ENCODE measurements at regions not wholly inside any gene's neighbourhood (a gene's known extent, or its start where the extent isn't known, plus 50 kb on each side); places are given as distances from the start of the nearest gene placed in this dataset.

- Histone ChIP-seq H3K4me3 (ENCODE audit: control insufficient read depth in 2 of 3, extremely low read depth in 1 of 3, insufficient read depth in 2 of 3, low read depth in 1 of 3, low read length in 3 of 3) (no peak overlapping the region), H3K27ac (ENCODE audit: control insufficient read depth, insufficient read depth, low read length) (no peak overlapping the region), H3K9ac (ENCODE audit: control insufficient read depth, extremely low read depth, insufficient read depth, low read length) (no peak overlapping the region), H3K36me3 (ENCODE audit: control insufficient read depth in 2 of 2, extremely low read depth in 1 of 2, insufficient read depth in 2 of 2, low read length in 2 of 2) (no peaks in the 10 kb centered on the region), H3K27me3 (ENCODE audit: control insufficient read depth, extremely low read depth, insufficient read depth, low read length) (no peaks in the 10 kb centered on the region), H4K20me1 (ENCODE audit: control insufficient read depth, extremely low read depth, insufficient read depth, low read length) (no peaks in the 10 kb centered on the region), H2AFZ (ENCODE audit: control insufficient read depth, low read length) (no peak overlapping the region), H3K9me3 (ENCODE audit: control insufficient read depth, low read depth, low read length) (no peaks in the 10 kb centered on the region), H3K4me2 (ENCODE audit: control insufficient read depth, extremely low read depth, insufficient read depth, low read depth, low read length) (no peak overlapping the region), H3K9me1 (ENCODE audit: control insufficient read depth, extremely low read depth, insufficient read depth, low read length) (no peaks in the 10 kb centered on the region), H3K79me2 (ENCODE audit: control insufficient read depth, insufficient read depth, low read length) (no peaks in the 10 kb centered on the region), H3K4me1 (ENCODE audit: control insufficient read depth, extremely low read depth, insufficient read depth, low read length) (no peaks in the 10 kb centered on the region)
- DNase-seq (ENCODE audit: low read depth, low spot score) (no peak), FAIRE-seq (no peak)
- no peak for TF ChIP-seq CTCF (optimal IDR thresholded peaks at IDR 0.05 in 1 of 3, IDR thresholded peaks at IDR 0.05 in 1 of 3, conservative IDR thresholded peaks at IDR 0.05 in 1 of 3; ENCODE audit: extremely low read depth in 1 of 3, insufficient read depth in 2 of 3, low read length in 3 of 3)
- no peak for TF ChIP-seq EZH2 (IDR thresholded peaks at IDR 0.05; ENCODE audit: low read length)
- dilution Hi-C loops (cut with MboI; ENCODE audit: extremely low pct_ligation_motif_present, low sequenced_read_pairs), result no loop called here
These were observed 515.4 kb upstream of the RAB6C start for GRCh38 chr2:129464036-129464435.

- dilution Hi-C loops (cut with MboI; ENCODE audit: extremely low pct_ligation_motif_present, low sequenced_read_pairs), result no loop called here
- no peak for DNase-seq (ENCODE audit: low read depth, low spot score)
- H3K27ac ChIP-seq (ENCODE audit: control insufficient read depth, insufficient read depth, low read length), result no peak overlapping the region
These were observed 514.8 kb upstream of the RAB6C start for GRCh38 chr2:129464631-129465030.

More at GRCh38 chr2:129464631-129465030, 514.8 kb upstream of the RAB6C start:
- no peak for FAIRE-seq
- no peaks in the 10 kb centered on the region for H3K9me1 ChIP-seq (ENCODE audit: control insufficient read depth, extremely low read depth, insufficient read depth, low read length)
- H4K20me1 ChIP-seq (ENCODE audit: control insufficient read depth, extremely low read depth, insufficient read depth, low read length), result no peaks in the 10 kb centered on the region
- H3K4me2 ChIP-seq (ENCODE audit: control insufficient read depth, extremely low read depth, insufficient read depth, low read depth, low read length), result no peak overlapping the region
- H3K79me2 ChIP-seq (ENCODE audit: control insufficient read depth, insufficient read depth, low read length), result no peaks in the 10 kb centered on the region
- H3K9ac ChIP-seq (ENCODE audit: control insufficient read depth, extremely low read depth, insufficient read depth, low read length), result no peak overlapping the region
- H3K36me3 ChIP-seq (ENCODE audit: control insufficient read depth in 2 of 2, extremely low read depth in 1 of 2, insufficient read depth in 2 of 2, low read length in 2 of 2), result no peaks in the 10 kb centered on the region
- no peaks in the 10 kb centered on the region for H3K27me3 ChIP-seq (ENCODE audit: control insufficient read depth, extremely low read depth, insufficient read depth, low read length)
- no peak overlapping the region for H2AFZ ChIP-seq (ENCODE audit: control insufficient read depth, low read length)
- TF ChIP-seq CTCF (optimal IDR thresholded peaks at IDR 0.05 in 1 of 3, IDR thresholded peaks at IDR 0.05 in 1 of 3, conservative IDR thresholded peaks at IDR 0.05 in 1 of 3; ENCODE audit: extremely low read depth in 1 of 3, insufficient read depth in 2 of 3, low read length in 3 of 3) (no peak), EZH2 (IDR thresholded peaks at IDR 0.05; ENCODE audit: low read length) (no peak)
- H3K4me3 ChIP-seq (ENCODE audit: control insufficient read depth in 2 of 3, extremely low read depth in 1 of 3, insufficient read depth in 2 of 3, low read depth in 1 of 3, low read length in 3 of 3), result no peak overlapping the region
- no peaks in the 10 kb centered on the region for H3K4me1 ChIP-seq (ENCODE audit: control insufficient read depth, extremely low read depth, insufficient read depth, low read length)
- no peaks in the 10 kb centered on the region for H3K9me3 ChIP-seq (ENCODE audit: control insufficient read depth, low read depth, low read length)
